HCT116 (cell line): ENCODE measurements at regions not wholly inside any gene's neighbourhood (a gene's known extent, or its start where the extent isn't known, plus 50 kb on each side); places are given as distances from the start of the nearest gene placed in this dataset.

Experiments
- ATAC-seq: fragments of 200-7000 bp; cut with Tn5 transposase; 2 replicates; pipeline ENCODE4 v1.9.1; 2020; ENCODE audit warnings: mild to moderate bottlenecking, moderate library complexity
- BruUV-seq: library from RNA; stranded (reverse); fragments of 400-500 nt; replicated peaks from 2 replicates; lab custom pipeline; 2021; lab: Mats Ljungman, UMichigan
- CTCF ChIA-PET: fragments of 300-600 bp; sonication (Branson Sonifier 250); formaldehyde crosslinking; loops from one replicate; lab custom pipeline; 2021; ENCODE audit warnings: antibody characterized with exemption; lab: Charles Lee
- POLR2A ChIA-PET: fragments of 300-600, 350-600 bp; sonication (Branson Sonifier 250); formaldehyde crosslinking; loops from one replicate; lab custom pipeline; 2021; ENCODE audit warnings: antibody characterized with exemption; lab: Charles Lee
- RAD21 ChIA-PET, 2 experiments: fragments of 300-600 bp; sonication (Branson Sonifier 250); formaldehyde crosslinking; loops; one replicate each; lab custom pipeline; 2023; ENCODE audit warnings: low total read pairs in 2 of 2; ENCODE audit not compliant: uncharacterized antibody in 2 of 2, unreplicated experiment in 2 of 2, low non-redundant PET in 1 of 2; lab: Charles Lee
- DNase-seq: peaks from one replicate; pipeline ENCODE4 v3.0.0-alpha.2; 2010; ENCODE audit warnings: low read depth, low spot score
- H2AFZ ChIP-seq: fragments of 200-600 bp; shearing (Covaris generic), sonication (generic); 2 replicates; pipeline ENCODE4 v1.6.1; 2017; ENCODE audit warnings: low read depth, mixed run types, mixed read lengths, antibody characterized with exemption, low read length; ENCODE audit not compliant: poor library complexity, severe bottlenecking
- H3K27ac ChIP-seq: 2 replicates; pipeline ENCODE4 v1.5.1; 2012; ENCODE audit warnings: low read depth, low read length
- H3K27me3 ChIP-seq: fragments of 200-600 bp; sonication (generic); 2 replicates; pipeline ENCODE4 v1.6.1; 2016; ENCODE audit warnings: mixed run types, low read length, mixed read lengths; ENCODE audit not compliant: insufficient read depth
- H3K36me3 ChIP-seq, 2 experiments: fragments of 200-500 bp in 1 of 2; fragments of 200-600 bp in 1 of 2; sonication (Bioruptor generic) in 1 of 2; sonication (generic) in 1 of 2; 2 replicates each; pipeline versions ENCODE4 v1.5.1 to v1.6.1; 2014 to 2016; ENCODE audit warnings: low read length in 2 of 2, inconsistent platforms in 1 of 2, mixed read lengths in 1 of 2, mixed run types in 1 of 2; ENCODE audit not compliant: insufficient read depth in 2 of 2, control insufficient read depth in 1 of 2
- H3K4me1 ChIP-seq, 2 experiments: fragments of 200-600 bp in 1 of 2; sonication (generic) in 1 of 2; 2 replicates each; pipeline versions ENCODE4 v1.5.1 to v1.6.1; 2012 to 2017; ENCODE audit warnings: low read length in 2 of 2, inconsistent platforms in 1 of 2, mild to moderate bottlenecking in 1 of 2, mixed read lengths in 1 of 2, mixed run types in 1 of 2, moderate library complexity in 1 of 2; ENCODE audit not compliant: insufficient read depth in 2 of 2, control insufficient read depth in 1 of 2
- H3K4me2 ChIP-seq: fragments of 200-600 bp; sonication (generic); 2 replicates; pipeline ENCODE4 v1.6.1; 2017; ENCODE audit warnings: mixed run types, low read length, mixed read lengths
- H3K4me3 ChIP-seq, 2 experiments: fragments of 200-600 bp in 1 of 2; sonication (generic) in 1 of 2; replicated peaks in 1 of 2; 2 replicates each; pipeline ENCODE4 v1.5.1; 2011 to 2016; ENCODE audit warnings: low read length in 2 of 2, control low read depth in 1 of 2, low read depth in 1 of 2, mild to moderate bottlenecking in 1 of 2, mixed read lengths in 1 of 2, mixed run types in 1 of 2
- H3K79me2 ChIP-seq: fragments of 200-600 bp; sonication (generic); 2 replicates; pipeline ENCODE4 v1.6.1; 2017; ENCODE audit warnings: mild to moderate bottlenecking, mixed run types, low read length, moderate library complexity, mixed read lengths; ENCODE audit not compliant: insufficient read depth
- H3K9ac ChIP-seq: fragments of 200-600 bp; sonication (generic); 2 replicates; pipeline ENCODE4 v1.6.1; 2016; ENCODE audit warnings: low read length, mixed read lengths
- H3K9me2 ChIP-seq: fragments of 200-600 bp; sonication (generic), shearing (Covaris generic); 2 replicates; pipeline ENCODE4 v1.6.1; 2017; ENCODE audit warnings: mixed run types, mild to moderate bottlenecking, moderate library complexity; ENCODE audit not compliant: insufficient read depth
- H3K9me3 ChIP-seq, 2 experiments: fragments of 200-500 bp in 1 of 2; fragments of 200-600 bp in 1 of 2; sonication (Bioruptor generic) in 1 of 2; sonication (generic) in 1 of 2; 2 replicates each; pipeline ENCODE4 v1.6.1; 2014 to 2017; ENCODE audit warnings: low read length in 2 of 2, mixed read lengths in 2 of 2, inconsistent platforms in 1 of 2, low read depth in 1 of 2, mild to moderate bottlenecking in 1 of 2, mixed run types in 1 of 2, moderate library complexity in 1 of 2; ENCODE audit not compliant: control insufficient read depth in 1 of 2, insufficient read depth in 1 of 2
- H4K20me1 ChIP-seq: fragments of 200-600 bp; sonication (generic), shearing (Covaris generic); 2 replicates; pipeline ENCODE4 v1.6.1; 2017; ENCODE audit warnings: mixed run types, mild to moderate bottlenecking, moderate library complexity; ENCODE audit not compliant: insufficient read depth
- ATF3 ChIP-seq: IDR thresholded peaks from 2 replicates; pipeline ENCODE4 v1.6.1; 2012
- CBX3 ChIP-seq: IDR thresholded peaks from 2 replicates; pipeline ENCODE4 v1.6.1; 2012; ENCODE audit warnings: low read depth
- CEBPB ChIP-seq: IDR thresholded peaks from 2 replicates; pipeline ENCODE4 v1.6.1; 2012; ENCODE audit warnings: low read depth
- EZH2phosphoT487 ChIP-seq: fragments of 200-600 bp; IDR thresholded peaks from 2 replicates; pipeline ENCODE4 v1.6.1; 2018; ENCODE audit warnings: antibody characterized with exemption, borderline replicate concordance
- FOSL1 ChIP-seq: IDR thresholded peaks from 2 replicates; pipeline ENCODE4 v1.6.1; 2012; ENCODE audit warnings: low read depth
- JUND ChIP-seq: IDR thresholded peaks from 2 replicates; pipeline ENCODE4 v1.6.1; 2012
- RAD21 ChIP-seq: IDR thresholded peaks from 2 replicates; pipeline ENCODE4 v1.6.1; 2012; ENCODE audit warnings: low read depth, mild to moderate bottlenecking
- SIN3A ChIP-seq: IDR thresholded peaks from 2 replicates; pipeline ENCODE4 v1.6.1; 2012; ENCODE audit warnings: low read depth
- SP1 ChIP-seq: IDR thresholded peaks from 2 replicates; pipeline ENCODE4 v1.6.1; 2012; ENCODE audit warnings: low read depth
- SRF ChIP-seq: IDR thresholded peaks from 2 replicates; pipeline ENCODE4 v1.6.1; 2012; ENCODE audit warnings: low read depth
- TCF7L2 ChIP-seq: IDR thresholded peaks from 2 replicates; pipeline ENCODE4 v1.7.0; 2011; ENCODE audit warnings: borderline replicate concordance, inconsistent platforms; ENCODE audit not compliant: insufficient read depth, insufficient read length; ENCODE audit errors: extremely low read depth
- ZNF274 ChIP-seq: fragments of 200-500 bp; sonication (Bioruptor generic); IDR thresholded peaks from 2 replicates; pipeline ENCODE4 v1.6.1; 2014; ENCODE audit warnings: mild to moderate bottlenecking, low read depth, low read length, inconsistent platforms
- intact Hi-C: fragments of 100-400 bp; cut with micrococcal nuclease; formaldehyde crosslinking; loops from 2 replicates; pipeline ENCODE4 v1.10.0; 2022
- TF ChIP-seq, protein P1 (sequence below): IDR thresholded peaks from 2 replicates; pipeline ENCODE4 v1.6.1; 2012; ENCODE audit warnings: low read depth

DNA sequence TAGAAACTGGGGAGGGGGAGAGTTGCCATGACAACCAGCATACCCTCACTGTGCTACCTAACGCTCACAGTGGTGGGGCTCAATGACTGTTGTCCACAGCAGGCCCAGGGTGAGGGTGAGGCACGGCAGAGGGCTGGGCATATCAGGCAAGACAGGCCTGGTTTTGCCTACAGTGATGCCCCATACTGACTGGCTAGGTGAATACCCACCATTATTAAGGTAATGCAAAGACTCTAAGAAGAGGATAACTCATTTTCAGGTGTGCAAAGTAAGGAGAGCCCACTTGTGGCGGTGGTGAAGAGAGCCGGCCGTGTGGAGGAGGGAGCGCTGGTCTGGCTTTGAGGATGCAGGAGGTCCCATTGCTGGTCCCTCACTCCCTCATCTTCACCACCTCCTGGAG, 422.3 kb downstream of the FUT8 start:
- TF ChIP-seq, protein P1, sequence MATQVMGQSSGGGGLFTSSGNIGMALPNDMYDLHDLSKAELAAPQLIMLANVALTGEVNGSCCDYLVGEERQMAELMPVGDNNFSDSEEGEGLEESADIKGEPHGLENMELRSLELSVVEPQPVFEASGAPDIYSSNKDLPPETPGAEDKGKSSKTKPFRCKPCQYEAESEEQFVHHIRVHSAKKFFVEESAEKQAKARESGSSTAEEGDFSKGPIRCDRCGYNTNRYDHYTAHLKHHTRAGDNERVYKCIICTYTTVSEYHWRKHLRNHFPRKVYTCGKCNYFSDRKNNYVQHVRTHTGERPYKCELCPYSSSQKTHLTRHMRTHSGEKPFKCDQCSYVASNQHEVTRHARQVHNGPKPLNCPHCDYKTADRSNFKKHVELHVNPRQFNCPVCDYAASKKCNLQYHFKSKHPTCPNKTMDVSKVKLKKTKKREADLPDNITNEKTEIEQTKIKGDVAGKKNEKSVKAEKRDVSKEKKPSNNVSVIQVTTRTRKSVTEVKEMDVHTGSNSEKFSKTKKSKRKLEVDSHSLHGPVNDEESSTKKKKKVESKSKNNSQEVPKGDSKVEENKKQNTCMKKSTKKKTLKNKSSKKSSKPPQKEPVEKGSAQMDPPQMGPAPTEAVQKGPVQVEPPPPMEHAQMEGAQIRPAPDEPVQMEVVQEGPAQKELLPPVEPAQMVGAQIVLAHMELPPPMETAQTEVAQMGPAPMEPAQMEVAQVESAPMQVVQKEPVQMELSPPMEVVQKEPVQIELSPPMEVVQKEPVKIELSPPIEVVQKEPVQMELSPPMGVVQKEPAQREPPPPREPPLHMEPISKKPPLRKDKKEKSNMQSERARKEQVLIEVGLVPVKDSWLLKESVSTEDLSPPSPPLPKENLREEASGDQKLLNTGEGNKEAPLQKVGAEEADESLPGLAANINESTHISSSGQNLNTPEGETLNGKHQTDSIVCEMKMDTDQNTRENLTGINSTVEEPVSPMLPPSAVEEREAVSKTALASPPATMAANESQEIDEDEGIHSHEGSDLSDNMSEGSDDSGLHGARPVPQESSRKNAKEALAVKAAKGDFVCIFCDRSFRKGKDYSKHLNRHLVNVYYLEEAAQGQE, result no peak
- no peak for TF ChIP-seq SIN3A
- no peak for TF ChIP-seq EZH2phosphoT487
- no peak for TF ChIP-seq JUND
- TF ChIP-seq TCF7L2, result no peak
- no peak for TF ChIP-seq RAD21
- TF ChIP-seq ZNF274, result no peak
- TF ChIP-seq SP1, result no peak
- no peak for TF ChIP-seq CBX3
- no peak for TF ChIP-seq ATF3
- TF ChIP-seq CEBPB, result no peak
- no peak for TF ChIP-seq FOSL1
- TF ChIP-seq SRF, result no peak
- POLR2A ChIA-PET, result no interaction called here
- no peak for DNase-seq

More for the DNA sequence above, 422.3 kb downstream of the FUT8 start:
- Histone ChIP-seq H3K4me1 (no peaks in the 10 kb centered on the region), H3K27me3 (0 out of 2 replicates have a peak, but pooled peaks cover 2% of the 10 kb centered on the region), H3K79me2 (no peaks in the 10 kb centered on the region), H3K9ac (no peak overlapping the region), H2AFZ (no peak overlapping the region), H3K9me3 (no peaks in the 10 kb centered on the region), H3K27ac (no peak overlapping the region), H3K9me2 (no peaks in the 10 kb centered on the region), H3K4me2 (no peak overlapping the region), H3K36me3 (no peaks in the 10 kb centered on the region), H3K4me3 (no peak overlapping the region), H4K20me1 (no peaks in the 10 kb centered on the region)
- ATAC-seq, result no peak
- no TSS peak for BruUV-seq
- intact Hi-C loops, result no loop called here
- CTCF ChIA-PET, result interaction anchor here (1.7 kb wide), 1 partner anchor 10 kb away, joined by 5 read pairs; no protein-coding TSS in a partner anchor
- RAD21 ChIA-PET, result no interaction called here
